Activated CD8-positive, alpha-beta memory T cell treated with anti-CD3 and anti-CD28 coated beads, Interleukin-2, amount 50 U/mL, for 1 hour (primary cell): ENCODE measurements at regions not wholly inside any gene's neighbourhood (a gene's known extent, or its start where the extent isn't known, plus 50 kb on each side); places are given as distances from the start of the nearest gene placed in this dataset.

ENCODE experiments used
- DNase-seq: peaks from one replicate; pipeline ENCODE4 v3.0.0-alpha.2; 2020; ENCODE audit errors: extremely low read depth

DNA sequence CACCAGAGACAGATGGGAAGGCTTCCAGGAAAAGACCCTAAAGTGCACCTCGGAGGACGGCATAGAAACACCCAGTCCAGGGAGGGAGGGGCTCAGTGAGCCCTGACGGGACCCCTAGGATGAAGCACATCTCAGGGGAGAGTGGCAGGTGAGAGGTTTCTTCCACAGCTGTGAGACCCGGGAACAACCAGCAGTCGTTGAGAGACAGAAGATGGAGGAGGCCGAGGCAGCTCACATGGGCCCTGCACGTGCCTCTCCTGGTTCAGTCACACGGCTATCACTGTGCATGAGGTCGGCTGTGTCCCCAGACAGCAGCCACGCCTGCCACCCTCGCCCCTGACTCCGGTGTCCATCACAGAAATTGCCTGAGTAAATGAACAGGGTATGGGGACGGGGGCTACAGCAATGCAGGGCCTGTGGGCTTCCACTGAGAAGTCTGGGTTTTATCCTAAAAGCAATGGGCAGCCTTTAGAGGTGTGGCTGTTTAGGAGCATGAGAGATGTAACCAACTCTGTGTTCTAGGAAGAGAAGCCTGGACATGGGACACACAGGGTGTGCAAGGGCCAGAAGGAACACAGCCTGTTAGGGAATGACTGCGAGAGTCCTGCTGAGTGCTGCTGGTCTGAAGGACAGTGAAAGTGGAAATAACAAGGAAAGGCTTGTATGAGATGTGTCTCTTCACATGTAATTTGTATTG is 102.0 kb downstream of the TMEM18 start:
- no peak for DNase-seq

DNA sequence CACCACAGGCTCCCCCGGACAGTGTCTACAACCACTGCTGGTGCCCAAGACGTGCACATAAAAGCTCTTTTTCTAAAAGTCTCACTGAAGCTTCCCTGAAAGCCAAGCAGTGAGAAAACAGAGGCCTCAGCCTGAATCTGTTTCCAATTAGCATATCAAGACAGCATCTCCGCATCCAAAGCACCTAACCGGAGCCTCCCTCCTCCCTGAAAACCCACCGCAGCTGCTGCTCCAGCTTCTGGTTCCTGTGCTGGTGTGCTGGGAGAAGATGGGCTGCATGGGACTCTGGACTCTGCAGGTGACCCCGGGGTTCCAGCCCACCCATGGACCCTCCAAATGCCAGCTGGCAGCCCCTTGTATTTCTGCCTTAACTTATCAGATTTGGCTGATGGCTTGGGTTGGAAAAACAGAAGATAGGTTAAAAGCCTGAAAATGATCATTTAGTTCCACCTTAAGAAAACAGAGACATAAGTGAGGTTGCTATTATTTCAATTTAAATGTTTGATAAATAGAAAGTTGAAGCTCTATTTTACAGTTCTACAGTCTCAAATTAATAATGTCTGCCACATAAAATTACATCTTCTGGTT is 103.3 kb downstream of the TMEM18 start:
- no peak for DNase-seq

DNA sequence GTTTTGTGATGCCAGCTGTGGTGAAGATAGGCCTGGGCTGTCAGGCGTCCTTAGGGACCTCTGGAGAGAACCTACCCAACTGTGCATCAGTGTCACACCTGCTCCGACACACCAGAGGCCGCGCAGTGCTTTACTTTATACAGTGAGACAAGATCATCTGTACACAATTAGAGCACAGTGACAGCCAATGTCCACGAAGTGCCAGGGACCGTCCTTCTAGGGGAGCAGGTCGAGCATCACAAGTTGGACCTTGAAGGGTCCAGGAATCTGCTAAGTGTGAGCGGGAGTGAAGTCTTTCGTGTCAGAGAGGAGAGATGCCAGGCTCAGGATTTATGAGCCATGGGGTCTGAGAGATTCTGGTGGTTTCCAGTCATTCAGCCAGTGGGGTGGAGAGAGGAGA is 104.2 kb downstream of the TMEM18 start:
- DNase-seq, result no peak

DNA sequence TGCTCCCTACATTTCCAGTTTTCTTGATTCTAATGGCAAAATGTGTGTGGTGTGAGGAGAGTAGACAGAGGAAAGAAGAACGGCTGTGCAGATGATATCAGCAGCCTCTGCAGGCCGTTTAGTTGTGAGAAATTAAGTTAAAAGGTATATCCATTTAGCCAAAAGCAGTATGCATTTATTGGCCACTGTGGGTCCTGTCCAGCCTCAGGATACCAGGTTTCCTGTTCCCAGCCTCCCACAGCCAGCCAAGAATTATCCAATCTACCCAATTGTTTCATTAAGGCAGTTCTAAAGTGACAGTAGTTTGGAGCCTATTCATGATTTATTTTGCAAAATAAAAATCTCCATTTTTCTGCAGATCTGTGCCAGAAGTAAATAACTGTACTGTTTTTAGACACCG is 107.5 kb downstream of the TMEM18 start:
- DNase-seq, result no peak

DNA sequence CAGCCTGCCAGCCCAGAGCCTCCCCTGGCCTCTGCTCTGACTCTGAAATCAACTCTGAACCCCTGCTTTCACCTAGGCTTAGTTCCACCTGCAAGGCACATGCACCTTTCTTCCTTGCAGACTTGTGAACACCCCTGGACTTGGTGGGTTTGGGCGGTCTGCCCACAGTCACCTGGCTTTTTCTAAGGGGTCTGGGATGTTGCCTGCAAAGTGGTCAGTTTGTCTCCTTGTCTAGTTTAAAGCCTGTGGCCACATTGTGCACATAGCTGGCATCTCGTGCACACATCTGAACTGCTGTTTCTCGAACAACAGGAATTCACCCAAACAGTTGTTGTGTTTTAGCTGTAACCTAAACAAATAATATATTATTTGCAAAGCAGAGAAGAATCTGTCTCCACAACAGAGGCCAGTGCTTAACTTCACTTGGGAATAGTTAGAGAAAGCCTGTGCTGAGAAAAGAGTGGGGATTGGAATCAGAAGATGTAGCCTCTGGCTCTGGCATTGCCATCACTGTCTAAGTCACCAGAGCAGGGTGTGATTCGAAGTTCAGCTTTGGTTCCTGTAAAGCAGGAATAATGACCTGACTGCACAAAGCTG is 108.5 kb downstream of the TMEM18 start:
- DNase-seq, result no peak

DNA sequence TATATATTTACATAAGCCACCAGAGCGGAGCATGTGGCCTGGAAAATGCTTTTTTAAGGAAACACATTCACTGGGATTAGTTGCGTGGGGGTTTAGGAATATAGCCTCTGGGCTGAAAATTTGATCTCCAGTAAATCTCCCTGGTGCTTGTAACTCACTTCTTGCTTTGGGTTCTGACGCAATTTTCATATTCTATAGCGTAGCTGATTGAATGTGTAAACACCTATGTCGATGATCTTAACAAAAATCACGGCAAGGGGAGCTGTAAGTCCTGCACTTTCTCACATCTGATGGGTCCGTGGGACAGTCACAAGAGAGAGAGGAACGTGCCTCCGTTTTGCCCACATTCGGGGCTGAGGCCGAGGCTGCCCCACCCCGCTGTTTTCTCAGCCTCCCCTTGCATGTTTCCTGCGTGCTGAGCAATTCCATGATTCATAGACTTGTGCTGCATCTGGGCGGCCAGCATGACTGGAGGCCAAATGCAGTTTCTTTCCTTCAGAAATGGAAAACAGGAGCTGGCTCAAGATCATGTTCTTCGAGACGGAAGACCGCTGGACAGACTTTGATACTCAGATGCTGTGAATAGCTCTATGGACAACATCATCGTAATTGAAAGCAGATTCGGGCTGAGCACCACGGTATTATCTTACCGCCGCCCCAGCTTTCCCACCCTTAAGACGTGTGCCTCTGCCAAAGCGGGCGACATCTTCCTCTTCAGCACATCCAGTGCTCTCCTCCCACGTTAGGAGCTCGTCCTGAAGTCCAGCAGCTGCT is 109.2 kb downstream of the TMEM18 start:
- no peak for DNase-seq

DNA sequence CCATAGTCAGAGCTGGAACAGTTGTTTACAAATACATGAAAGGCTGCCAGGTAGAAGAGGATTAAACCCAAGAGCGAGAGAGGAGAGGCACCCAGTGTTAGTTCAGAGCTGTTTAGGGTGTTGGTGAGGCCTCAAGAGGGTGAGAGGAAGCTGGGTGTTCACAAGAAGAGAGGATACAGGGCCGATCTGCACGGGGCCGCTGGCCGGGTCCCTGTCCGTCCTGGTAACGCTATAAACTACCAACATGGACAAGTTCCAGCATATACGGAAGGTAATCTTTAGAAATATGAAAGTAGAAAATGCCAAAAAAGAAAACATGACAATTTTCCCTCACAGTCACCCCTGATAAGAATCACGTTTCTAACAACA is 109.7 kb downstream of the TMEM18 start:
- DNase-seq, result no peak

DNA sequence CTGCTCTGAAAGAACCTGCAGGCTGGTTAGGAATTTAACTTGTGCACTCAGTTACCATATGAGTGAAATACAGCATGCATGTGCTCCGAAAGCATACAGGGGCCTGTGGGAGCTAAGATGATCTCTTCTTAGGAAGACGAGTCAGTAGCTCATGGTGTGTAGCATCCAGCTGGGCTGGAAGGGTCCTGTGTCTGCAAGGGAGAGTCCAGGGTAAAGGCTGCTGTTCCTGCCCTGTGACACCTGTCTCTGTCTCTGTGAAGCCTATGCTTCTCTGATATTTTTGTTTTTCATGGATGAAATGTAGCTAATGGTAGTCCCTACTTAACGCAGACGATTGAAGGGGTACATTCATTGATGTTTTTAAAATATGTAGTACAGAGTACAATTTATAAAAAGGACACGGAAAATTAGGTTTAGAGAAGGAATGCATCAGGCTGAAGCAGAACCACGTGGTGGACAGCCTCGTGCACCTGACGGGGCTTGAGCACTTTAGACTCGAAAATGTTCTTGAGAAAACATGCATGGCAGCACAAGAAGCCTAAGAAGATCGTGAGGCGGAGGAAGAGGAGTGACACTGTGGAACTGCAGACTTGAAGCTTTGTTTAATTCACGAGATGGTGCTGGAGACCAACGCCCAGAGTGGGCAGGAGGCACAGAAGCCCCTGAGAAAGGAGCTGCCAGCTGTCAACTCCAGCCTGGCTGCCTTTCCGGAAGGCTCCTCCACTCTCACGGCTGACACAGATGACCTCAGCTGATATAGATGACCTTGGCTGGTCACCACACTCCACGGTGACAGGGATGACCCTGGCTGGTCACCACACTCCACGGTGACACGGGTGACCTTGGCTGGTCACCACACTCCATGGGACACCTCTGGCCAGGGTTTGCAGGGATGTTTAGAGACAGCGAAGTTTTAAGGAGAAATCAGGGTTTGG is 110.6 kb downstream of the TMEM18 start:
- DNase-seq, result no peak

DNA sequence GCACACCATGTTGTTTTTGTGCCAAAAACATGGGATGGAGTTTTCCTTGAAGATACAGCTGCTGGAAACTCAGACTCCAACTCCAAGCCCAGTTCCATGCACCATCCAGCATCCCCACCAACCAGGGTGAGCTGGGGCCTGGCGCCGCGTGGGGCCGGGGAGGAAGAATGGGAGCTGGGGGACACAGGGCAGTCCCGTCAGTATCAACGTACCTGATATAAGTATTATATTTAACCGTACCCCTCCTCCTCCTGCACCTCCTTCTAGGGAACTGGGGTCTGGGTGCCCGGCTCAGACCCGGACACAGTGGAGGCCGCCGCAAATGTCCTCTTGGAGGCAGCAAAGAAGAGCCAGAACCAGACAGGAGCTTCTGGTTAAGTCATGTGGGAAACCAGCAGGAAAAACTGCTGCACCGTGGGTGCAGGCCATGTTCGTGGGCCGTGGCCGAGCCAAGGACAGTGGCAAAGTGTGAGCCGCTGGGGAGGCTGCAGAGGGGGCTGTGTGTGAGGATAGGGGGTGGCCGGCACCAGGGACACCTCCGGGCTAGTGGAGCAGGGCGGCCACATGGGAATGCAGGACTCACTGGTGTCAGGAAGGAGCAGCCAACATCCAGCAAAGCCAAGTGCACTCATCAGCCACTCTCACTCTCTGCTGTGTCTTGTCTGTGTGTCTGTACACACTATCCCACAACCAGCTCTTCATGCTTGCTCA is 112.6 kb downstream of the TMEM18 start:
- DNase-seq, result no peak

DNA sequence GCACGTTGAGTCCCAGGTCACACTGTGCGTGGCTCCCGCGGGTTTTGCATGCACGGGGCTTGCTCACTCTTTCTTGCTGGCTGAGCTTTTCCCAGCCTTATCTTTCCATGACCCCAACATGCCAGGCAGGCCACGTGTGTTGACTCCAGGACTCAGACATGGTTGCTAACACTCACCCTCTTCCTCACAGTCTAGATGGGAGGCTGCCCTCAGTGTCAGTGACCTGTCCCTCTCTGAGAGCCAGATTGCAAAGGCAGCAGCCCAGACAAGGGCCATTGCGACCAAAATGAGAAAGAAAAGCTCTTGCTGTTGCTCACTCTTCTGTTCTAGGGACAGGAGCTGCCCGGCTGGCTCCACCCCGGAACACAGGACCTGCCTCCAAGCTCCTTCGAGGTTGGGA is 113.7 kb downstream of the TMEM18 start:
- DNase-seq, result no peak

DNA sequence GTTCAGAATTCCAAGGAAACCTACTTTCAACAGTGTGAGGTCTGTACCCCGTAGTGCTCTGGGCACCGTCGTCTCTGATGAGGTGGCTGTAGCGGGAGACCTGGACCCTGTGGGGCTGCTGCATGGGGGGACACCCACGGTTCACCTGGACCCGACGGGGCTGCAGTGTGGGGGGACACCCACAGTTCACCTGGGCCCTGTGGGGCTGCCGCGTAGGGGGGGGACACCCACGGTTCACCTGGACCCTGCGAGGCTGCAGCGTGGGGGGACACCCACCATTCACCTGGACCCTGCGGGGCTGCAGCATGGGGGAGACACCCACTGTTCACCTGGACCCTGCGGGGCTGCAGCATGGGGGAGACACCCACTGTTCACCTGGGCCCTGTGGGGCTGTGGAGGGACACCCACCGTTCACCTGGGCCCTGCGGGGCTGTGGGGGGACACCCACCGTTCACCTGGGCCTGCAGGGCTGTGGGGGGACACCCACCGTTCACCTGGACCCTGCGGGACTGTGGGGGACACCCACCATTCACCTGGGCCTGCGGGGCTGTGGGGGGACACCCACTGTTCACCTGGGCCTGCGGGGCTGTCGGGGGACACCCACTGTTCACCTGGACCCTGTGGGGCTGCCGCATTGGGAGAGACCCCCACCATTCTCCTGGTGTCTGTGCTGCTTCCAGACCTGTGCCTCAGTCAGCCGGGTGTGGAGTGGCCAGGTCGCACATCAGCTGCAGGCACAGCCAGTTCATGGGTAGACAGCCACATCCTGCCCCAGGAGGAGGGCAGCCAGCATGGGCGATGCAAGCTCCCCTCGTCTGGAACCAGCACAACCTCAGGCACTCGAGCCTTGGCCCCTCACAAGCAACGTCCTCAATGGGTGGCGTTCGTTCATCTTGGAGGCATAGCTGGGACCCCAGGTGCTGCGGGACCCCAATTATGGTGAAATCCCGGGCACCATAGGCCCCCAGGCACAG is 114.5 kb downstream of the TMEM18 start:
- DNase-seq, result no peak

DNA sequence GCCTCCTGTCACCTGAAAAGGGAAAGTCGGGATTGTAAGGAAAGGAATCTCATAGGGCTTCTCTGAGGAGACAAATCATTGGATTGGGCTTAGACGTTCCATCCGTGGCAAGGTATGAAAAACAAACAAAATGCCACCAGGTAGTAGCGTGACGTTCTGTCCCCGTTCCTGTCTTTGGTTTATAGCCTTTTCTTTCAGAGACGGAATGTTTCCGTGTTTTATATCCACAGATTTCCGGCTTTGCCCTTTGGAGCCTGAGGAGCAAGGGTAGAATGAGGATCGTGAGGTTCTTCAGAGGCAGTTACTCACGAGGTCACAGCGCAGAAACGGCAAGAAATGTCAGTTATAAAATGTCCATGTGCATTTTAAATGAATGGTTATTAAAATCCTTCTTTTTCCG is 118.3 kb downstream of the TMEM18 start:
- no peak for DNase-seq

DNA sequence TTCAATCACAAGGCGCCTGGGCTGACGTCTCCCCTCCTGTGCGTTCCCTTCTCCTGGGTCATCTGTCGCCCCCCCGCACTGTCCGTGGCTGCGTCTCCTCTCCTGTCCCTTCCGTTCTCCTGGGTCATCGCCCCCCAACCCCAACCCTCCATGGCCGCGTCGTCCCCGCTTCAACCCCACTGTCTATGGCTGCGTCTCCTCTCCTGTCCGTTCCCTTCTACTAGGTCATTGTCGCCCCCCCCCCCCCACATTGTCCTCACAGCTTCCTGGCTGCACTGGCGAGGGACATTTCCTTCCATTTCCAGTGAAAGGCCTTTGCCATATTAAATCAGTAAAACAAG is 118.9 kb downstream of the TMEM18 start:
- no peak for DNase-seq

DNA sequence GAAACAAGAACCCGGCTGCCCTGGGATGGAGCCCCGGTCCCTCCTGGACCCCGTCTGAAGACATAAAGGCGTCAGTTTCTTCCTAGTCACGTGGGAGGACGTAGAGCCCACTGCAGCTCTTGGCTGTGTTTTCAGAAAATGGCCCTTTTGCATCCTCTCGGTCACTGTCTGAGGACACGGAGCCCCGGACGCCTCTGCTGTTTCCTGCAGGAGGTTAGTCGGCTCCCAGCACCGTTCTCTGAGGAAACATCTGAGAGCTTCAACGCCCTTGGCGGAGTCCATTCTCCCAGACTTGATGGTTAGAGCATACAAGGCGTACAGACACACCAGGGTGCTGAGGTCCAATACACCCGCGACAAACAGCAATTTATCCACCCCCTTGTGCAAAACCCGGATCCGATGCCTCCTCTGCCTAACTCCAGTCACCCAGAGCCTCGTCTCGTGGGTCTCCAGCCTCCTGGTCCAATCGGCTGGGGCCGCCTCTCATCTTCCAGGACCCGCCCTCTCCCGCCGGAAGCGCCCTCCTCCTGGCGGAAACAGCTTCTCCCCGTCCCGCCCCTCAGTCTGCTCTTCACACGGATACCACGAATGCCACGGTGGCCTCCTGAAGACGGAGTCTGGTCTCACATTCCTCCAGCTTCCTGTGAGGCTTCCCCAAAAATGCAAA is 119.4 kb downstream of the TMEM18 start:
- no peak for DNase-seq

DNA sequence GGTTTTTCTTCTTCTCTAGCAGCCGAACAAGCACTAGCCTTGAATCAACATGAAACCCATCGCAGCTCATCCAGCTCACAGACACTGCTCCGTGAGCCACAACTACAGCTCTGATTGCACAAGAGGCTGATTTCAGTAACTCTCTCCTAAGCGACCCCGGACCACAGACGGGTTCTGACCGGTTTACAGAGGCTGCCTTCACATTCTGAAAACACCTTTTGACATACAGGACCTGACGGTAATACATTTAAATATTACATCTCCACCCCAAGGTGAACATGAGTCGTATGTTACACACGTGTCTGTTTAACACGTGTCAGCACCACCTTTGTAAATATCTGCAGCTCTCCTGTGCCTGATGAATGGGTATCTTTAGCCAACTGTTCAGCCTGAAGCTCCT is 120.7 kb downstream of the TMEM18 start:
- no peak for DNase-seq

DNA sequence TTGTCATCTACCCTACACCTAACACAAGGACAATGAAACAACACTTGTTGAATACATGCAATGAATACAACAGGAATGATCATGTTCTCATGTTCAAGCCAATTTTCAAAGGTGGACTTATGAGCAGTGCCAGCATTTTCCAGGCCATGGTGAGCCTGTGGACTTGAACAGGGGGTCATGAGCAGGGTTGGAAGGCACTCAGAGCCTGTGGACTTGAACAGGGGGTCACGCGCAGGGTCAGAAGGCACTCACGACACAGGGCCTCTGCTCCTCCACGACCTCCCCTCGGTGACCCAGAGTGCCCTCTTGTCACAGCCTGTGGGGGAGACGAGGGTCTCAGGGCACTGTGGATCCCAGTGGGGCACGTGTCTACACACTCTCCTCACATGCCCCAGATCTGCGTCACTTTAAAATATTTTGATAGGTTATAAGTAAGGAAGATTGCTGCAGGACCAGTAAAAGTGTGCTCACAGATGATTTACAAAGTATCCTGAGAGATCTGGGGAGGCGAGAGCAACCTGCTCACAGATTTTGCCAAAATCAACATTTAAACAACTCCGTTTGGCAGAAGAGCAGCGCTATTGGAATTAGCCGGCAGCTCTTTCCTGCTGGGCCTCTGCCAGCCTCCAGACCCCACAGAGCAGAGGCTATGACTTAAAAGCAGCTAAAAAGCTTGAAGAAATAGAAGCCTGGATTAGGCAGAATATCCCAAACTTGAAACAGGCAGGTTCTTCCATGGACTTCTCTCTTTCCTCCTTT is 121.9 kb downstream of the TMEM18 start:
- no peak for DNase-seq

DNA sequence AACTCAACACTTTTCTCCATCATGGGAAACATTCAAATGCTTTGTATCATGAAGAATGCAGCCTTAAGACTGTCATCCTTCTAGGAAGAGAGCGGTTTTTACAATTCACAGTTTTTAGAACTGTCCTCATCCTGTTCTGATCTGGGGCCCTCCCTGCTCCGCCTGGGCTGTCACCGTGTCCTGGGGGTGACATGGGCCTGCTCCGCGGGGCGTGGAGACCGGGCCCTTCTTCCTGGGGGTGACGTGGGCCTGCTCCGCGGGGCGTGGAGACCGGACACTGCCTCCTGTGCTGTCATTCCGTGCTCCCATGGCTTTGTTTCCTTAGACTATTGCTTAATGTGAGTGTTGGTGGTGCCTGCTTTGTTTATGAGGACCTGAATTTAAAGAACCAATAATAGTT is 122.8 kb downstream of the TMEM18 start:
- no peak for DNase-seq

DNA sequence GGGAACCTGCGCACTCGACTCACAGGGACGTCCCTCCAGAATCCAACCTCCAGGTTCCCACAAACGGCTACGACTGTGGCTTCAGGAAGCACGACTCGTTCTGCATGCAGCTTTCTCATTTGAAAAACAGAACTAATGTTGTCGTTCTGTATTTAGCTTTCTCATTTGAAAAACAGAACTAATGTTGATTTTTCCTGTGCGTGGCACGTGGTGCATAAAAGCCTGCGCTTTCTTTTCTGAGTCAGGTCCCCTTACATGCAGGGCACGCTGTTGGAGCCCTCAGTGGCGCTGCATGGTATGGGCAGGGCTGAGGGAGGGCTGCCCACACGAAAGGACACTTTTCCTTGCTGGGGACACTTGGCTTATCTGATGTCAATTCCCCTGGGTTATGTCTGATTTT is 124.3 kb downstream of the TMEM18 start:
- no peak for DNase-seq

DNA sequence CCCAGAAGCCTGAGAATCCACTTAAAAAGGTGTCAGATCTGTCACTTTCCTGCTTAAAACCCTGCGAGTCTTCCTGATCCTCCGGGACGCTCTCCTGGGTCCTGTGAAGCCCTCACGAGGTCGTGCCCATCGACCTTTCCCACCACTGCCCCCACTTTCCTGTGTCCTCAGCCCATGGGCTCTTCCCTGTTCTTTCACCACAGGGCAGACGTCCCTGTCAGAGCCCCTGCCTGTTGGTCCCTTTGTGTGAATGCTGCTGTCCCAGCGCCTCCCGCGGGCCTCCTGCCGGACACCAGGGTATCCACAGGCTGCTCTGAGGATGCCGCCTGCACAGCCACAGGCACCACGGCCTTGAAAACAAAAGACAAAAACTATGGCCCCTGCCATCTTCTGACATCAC is 125.6 kb downstream of the TMEM18 start:
- DNase-seq, result no peak
